ENCODE measurements at regions not wholly inside any gene's neighbourhood (a gene's known extent, or its start where the extent isn't known, plus 50 kb on each side); places are given as distances from the start of the nearest gene placed in this dataset.

- DNase-seq = no peak
These were observed 796.6 kb upstream of the ROBO1 start for GRCh38 chr3:80564391-80564790.

- DNase-seq = no peak
These were observed 791.9 kb upstream of the ROBO1 start for GRCh38 chr3:80559701-80560100.

GRCh38 chr3:80556763-80557162 lies 789.0 kb upstream of the ROBO1 start:
- no peak for DNase-seq

- no peak for DNase-seq
These were observed 786.5 kb upstream of the ROBO1 start for GRCh38 chr3:80554304-80554703.

- no peak for DNase-seq
These were observed 785.4 kb upstream of the ROBO1 start for GRCh38 chr3:80553211-80553610.

- no peak for DNase-seq
These were observed 782.4 kb upstream of the ROBO1 start for GRCh38 chr3:80550174-80550573.

GRCh38 chr3:80549173-80549572 lies 781.4 kb upstream of the ROBO1 start:
- DNase-seq = no peak

- no peak for DNase-seq
These were observed 775.4 kb upstream of the ROBO1 start for GRCh38 chr3:80543154-80543553.

GRCh38 chr3:80542456-80542855 lies 774.7 kb upstream of the ROBO1 start:
- no peak for DNase-seq

GRCh38 chr3:80537680-80538079 lies 769.9 kb upstream of the ROBO1 start:
- DNase-seq = no peak

- DNase-seq = no peak
These were observed 767.5 kb upstream of the ROBO1 start for GRCh38 chr3:80535286-80535685.

- DNase-seq = no peak
These were observed 765.8 kb upstream of the ROBO1 start for GRCh38 chr3:80533553-80533952.

- no peak for DNase-seq
These were observed 758.4 kb upstream of the ROBO1 start for GRCh38 chr3:80526153-80526552.

- DNase-seq = no peak
These were observed 753.3 kb upstream of the ROBO1 start for GRCh38 chr3:80521081-80521480.

- DNase-seq = no peak
These were observed 751.6 kb upstream of the ROBO1 start for GRCh38 chr3:80519436-80519835.

GRCh38 chr3:80496452-80496851 lies 728.7 kb upstream of the ROBO1 start:
- no peak for DNase-seq

GRCh38 chr3:80492162-80492561 lies 724.4 kb upstream of the ROBO1 start:
- no peak for DNase-seq

GRCh38 chr3:80472961-80473360 lies 705.2 kb upstream of the ROBO1 start:
- DNase-seq = no peak

- no peak for DNase-seq
These were observed 704.7 kb upstream of the ROBO1 start for GRCh38 chr3:80472459-80472858.

GRCh38 chr3:80470433-80470832 lies 702.6 kb upstream of the ROBO1 start:
- no peak for DNase-seq

- DNase-seq = no peak
These were observed 697.9 kb upstream of the ROBO1 start for GRCh38 chr3:80465746-80466145.

GRCh38 chr3:80451393-80451792 lies 683.6 kb upstream of the ROBO1 start:
- no peak for DNase-seq

- DNase-seq = no peak
These were observed 677.8 kb upstream of the ROBO1 start for GRCh38 chr3:80445641-80446040.

- DNase-seq = no peak
These were observed 677.3 kb upstream of the ROBO1 start for GRCh38 chr3:80445053-80445452.

GRCh38 chr3:80439490-80439889 lies 671.7 kb upstream of the ROBO1 start:
- no peak for DNase-seq

- no peak for DNase-seq
These were observed 666.6 kb upstream of the ROBO1 start for GRCh38 chr3:80434366-80434765.

Data from T1000 (cell line).